ENCODE measurements at regions not wholly inside any gene's neighbourhood (a gene's known extent, or its start where the extent isn't known, plus 50 kb on each side); places are given as distances from the start of the nearest gene placed in this dataset.

GRCh38 chr10:106442223-106442622 lies 722.3 kb downstream of the SORCS1 start:
- no peak for TF ChIP-seq CTCF (conservative IDR thresholded peaks at IDR 0.05; ENCODE audit: low read depth, low read length)
- H3K4me3 ChIP-seq (ENCODE audit: low read depth, low read length), result no peak overlapping the region
- DNase-seq (ENCODE audit: low read depth), result no peak

- TF ChIP-seq CTCF (conservative IDR thresholded peaks at IDR 0.05; ENCODE audit: low read depth, low read length), result no peak
- no peak overlapping the region for H3K4me3 ChIP-seq (ENCODE audit: low read depth, low read length)
- DNase-seq (ENCODE audit: low read depth), result no peak
Observed at GRCh38 chr10:106440767-106441166, 723.7 kb downstream of the SORCS1 start.

GRCh38 chr10:106440355-106440754 lies 724.2 kb downstream of the SORCS1 start:
- TF ChIP-seq CTCF (conservative IDR thresholded peaks at IDR 0.05; ENCODE audit: low read depth, low read length), result no peak
- no peak for DNase-seq (ENCODE audit: low read depth)
- no peak overlapping the region for H3K4me3 ChIP-seq (ENCODE audit: low read depth, low read length)

GRCh38 chr10:106439366-106439765 lies 725.1 kb downstream of the SORCS1 start:
- no peak for TF ChIP-seq CTCF (conservative IDR thresholded peaks at IDR 0.05; ENCODE audit: low read depth, low read length)
- peak; percentile 31 for DNase-seq (ENCODE audit: low read depth)
- no peak overlapping the region for H3K4me3 ChIP-seq (ENCODE audit: low read depth, low read length)

GRCh38 chr10:106438386-106438785 lies 726.1 kb downstream of the SORCS1 start:
- no peak for DNase-seq (ENCODE audit: low read depth)
- H3K4me3 ChIP-seq (ENCODE audit: low read depth, low read length), result no peak overlapping the region
- TF ChIP-seq CTCF (conservative IDR thresholded peaks at IDR 0.05; ENCODE audit: low read depth, low read length), result no peak

- peak; percentile 12 for DNase-seq (ENCODE audit: low read depth)
Observed at GRCh38 chr10:106436123-106436715, 728.3 kb downstream of the SORCS1 start.

More at GRCh38 chr10:106436123-106436715, 728.3 kb downstream of the SORCS1 start:
- TF ChIP-seq CTCF (conservative IDR thresholded peaks at IDR 0.05; ENCODE audit: low read depth, low read length), result no peak
- no peak overlapping the region for H3K4me3 ChIP-seq (ENCODE audit: low read depth, low read length)
